Neural cell (in vitro differentiated cells): ENCODE measurements at regions not wholly inside any gene's neighbourhood (a gene's known extent, or its start where the extent isn't known, plus 50 kb on each side); places are given as distances from the start of the nearest gene placed in this dataset.

ENCODE experiments used
- H2AFZ ChIP-seq: fragments of 200-600, 300-800 bp; sonication (generic), shearing (Covaris generic); 2 replicates; pipeline ENCODE4 v1.6.0; 2014; ENCODE audit warnings: low read depth, mild to moderate bottlenecking, antibody characterized with exemption, low read length, moderate library complexity
- H3F3A ChIP-seq: fragments of 200-600 bp; shearing (Covaris generic); 2 replicates; pipeline ENCODE4 v1.6.1; 2016; ENCODE audit warnings: mild to moderate bottlenecking, moderate library complexity, mixed read lengths, antibody characterized with exemption, low read length; ENCODE audit not compliant: insufficient read depth, poor library complexity, severe bottlenecking
- H3K27ac ChIP-seq: fragments of 200-600, 300-800 bp; sonication (generic), shearing (Covaris generic); 2 replicates; pipeline ENCODE4 v1.5.1; 2014; ENCODE audit warnings: mild to moderate bottlenecking, low read length, moderate library complexity
- H3K27me3 ChIP-seq: fragments of 300-800, 200-600 bp; sonication (generic), shearing (Covaris generic); 2 replicates; pipeline ENCODE4 v1.6.0; 2014; ENCODE audit warnings: mild to moderate bottlenecking, low read depth, low read length, moderate library complexity; ENCODE audit not compliant: insufficient read depth
- H3K36me3 ChIP-seq: fragments of 300-800, 200-600 bp; sonication (generic), shearing (Covaris generic); 2 replicates; pipeline ENCODE4 v1.5.1; 2014; ENCODE audit warnings: mild to moderate bottlenecking, antibody characterized with exemption, low read length, moderate library complexity; ENCODE audit not compliant: insufficient read depth
- H3K4me2 ChIP-seq: fragments of 300-800, 200-600 bp; sonication (generic), shearing (Covaris generic); 2 replicates; pipeline ENCODE4 v1.6.0; 2014; ENCODE audit warnings: mild to moderate bottlenecking, low read length
- H3K4me3 ChIP-seq: fragments of 300-800, 200-600 bp; sonication (generic), shearing (Covaris generic); 2 replicates; pipeline ENCODE4 v1.5.1; 2014; ENCODE audit warnings: mild to moderate bottlenecking, low read length, moderate library complexity
- H3K79me2 ChIP-seq: fragments of 200-600 bp; shearing (Covaris generic); replicated peaks from 2 replicates; pipeline ENCODE4 v1.6.0; 2014; ENCODE audit warnings: mild to moderate bottlenecking, low read length, moderate library complexity; ENCODE audit not compliant: insufficient read depth
- H3K9ac ChIP-seq: fragments of 300-800, 200-600 bp; sonication (generic), shearing (Covaris generic); 2 replicates; pipeline ENCODE4 v1.6.1; 2016; ENCODE audit warnings: mild to moderate bottlenecking, low read length, mixed read lengths
- H3K9me2 ChIP-seq: fragments of 200-600 bp; shearing (Covaris generic); 2 replicates; pipeline ENCODE4 v1.6.1; 2016; ENCODE audit warnings: mild to moderate bottlenecking, low read length, mixed read lengths; ENCODE audit not compliant: insufficient read depth
- H3K9me3 ChIP-seq: fragments of 200-600, 300-800 bp; sonication (generic), shearing (Covaris generic); 2 replicates; pipeline ENCODE4 v1.6.1; 2016; ENCODE audit warnings: mild to moderate bottlenecking, mixed run types, low read length, moderate library complexity, mixed read lengths
- H4K20me1 ChIP-seq: fragments of 200-600 bp; shearing (Covaris generic); 2 replicates; pipeline ENCODE4 v1.6.1; 2016; ENCODE audit warnings: mild to moderate bottlenecking, mixed run types; ENCODE audit not compliant: insufficient read depth
- CTCF ChIP-seq: fragments of 450-650 bp; IDR thresholded peaks from 2 replicates; pipeline ENCODE4 v1.5.1; 2014; ENCODE audit warnings: antibody characterized with exemption, mild to moderate bottlenecking, moderate library complexity; ENCODE audit not compliant: poor library complexity, severe bottlenecking
- EP300 ChIP-seq: fragments of 450-650 bp; conservative IDR thresholded peaks from 2 replicates; pipeline ENCODE4 v1.6.1; 2014; ENCODE audit warnings: antibody characterized with exemption, mild to moderate bottlenecking, moderate library complexity; ENCODE audit not compliant: poor library complexity, severe bottlenecking
- EZH2 ChIP-seq: fragments of 200-600, 300-800 bp; shearing (Covaris generic), sonication (generic); IDR thresholded peaks from 2 replicates; pipeline ENCODE4 v1.6.1; 2014; ENCODE audit warnings: antibody characterized with exemption, low read length, borderline replicate concordance, mild to moderate bottlenecking; ENCODE audit not compliant: insufficient read depth, poor library complexity, severe bottlenecking
- MXI1 ChIP-seq: fragments of 450-650 bp; conservative IDR thresholded peaks from 2 replicates; pipeline ENCODE4 v1.6.1; 2014; ENCODE audit warnings: antibody characterized with exemption, mild to moderate bottlenecking; ENCODE audit not compliant: poor library complexity, severe bottlenecking
- POLR2AphosphoS5 ChIP-seq: IDR thresholded peaks from 2 replicates; pipeline ENCODE4 v1.6.1; 2012
- RAD21 ChIP-seq: fragments of 450-650 bp; conservative IDR thresholded peaks from 2 replicates; pipeline ENCODE4 v1.6.1; 2014; ENCODE audit warnings: antibody characterized with exemption, mild to moderate bottlenecking, moderate library complexity
- REST ChIP-seq: IDR thresholded peaks from 2 replicates; pipeline ENCODE4 v1.6.1; 2012; ENCODE audit warnings: borderline replicate concordance
- SMC3 ChIP-seq: fragments of 450-650 bp; conservative IDR thresholded peaks from 2 replicates; pipeline ENCODE4 v1.6.1; 2014; ENCODE audit warnings: antibody characterized with exemption, mild to moderate bottlenecking, moderate library complexity; ENCODE audit not compliant: poor library complexity
- TAF1 ChIP-seq: IDR thresholded peaks from 2 replicates; pipeline ENCODE4 v1.6.1; 2012; ENCODE audit warnings: low read depth

GRCh38 chr18:71336576-71337210, 1047.8 kb downstream of the SOCS6 start:
- H3K9me3 ChIP-seq, result no peaks in the 10 kb centered on the region
- H3K27me3 ChIP-seq, result no peaks in the 10 kb centered on the region
- no peak overlapping the region for H3K4me3 ChIP-seq
- H3K9ac ChIP-seq, result no peak overlapping the region
- TF ChIP-seq MXI1, result no peak
- TF ChIP-seq TAF1, result no peak
- no peak for TF ChIP-seq SMC3
- no peak for TF ChIP-seq EZH2
- no peak for TF ChIP-seq REST
- TF ChIP-seq RAD21, result no peak
- no peak for TF ChIP-seq EP300
- TF ChIP-seq POLR2AphosphoS5, result no peak
- no peak for TF ChIP-seq CTCF
- no peaks in the 10 kb centered on the region for H3K36me3 ChIP-seq
- no peak overlapping the region for H3K27ac ChIP-seq
- no peaks in the 10 kb centered on the region for H3K79me2 ChIP-seq
- no peak overlapping the region for H2AFZ ChIP-seq
- no peaks in the 10 kb centered on the region for H3F3A ChIP-seq
- no peak overlapping the region for H3K4me2 ChIP-seq
- H3K9me2 ChIP-seq, result no peaks in the 10 kb centered on the region
- H4K20me1 ChIP-seq, result no peaks in the 10 kb centered on the region

- H3K36me3 ChIP-seq, result no peaks in the 10 kb centered on the region
- H3K9ac ChIP-seq, result no peak overlapping the region
Observed at GRCh38 chr18:71329563-71329962, 1040.7 kb downstream of the SOCS6 start.

More at GRCh38 chr18:71329563-71329962, 1040.7 kb downstream of the SOCS6 start:
- Histone ChIP-seq H3K79me2 (no peaks in the 10 kb centered on the region), H3K4me2 (no peak overlapping the region), H3K9me3 (no peaks in the 10 kb centered on the region), H3K9me2 (no peaks in the 10 kb centered on the region), H3K27me3 (no peaks in the 10 kb centered on the region), H3K27ac (no peak overlapping the region), H3F3A (no peaks in the 10 kb centered on the region), H4K20me1 (no peaks in the 10 kb centered on the region), H3K4me3 (peak overlapping the region; percentile 1), H2AFZ (no peak overlapping the region)
- TF ChIP-seq POLR2AphosphoS5 (no peak), CTCF (no peak), REST (no peak), MXI1 (no peak), EP300 (no peak), EZH2 (no peak), SMC3 (no peak), RAD21 (no peak), TAF1 (no peak)
